Stimulated activated CD8-positive, alpha-beta memory T cell treated with anti-CD3 and anti-CD28 coated beads, Interleukin-7, amount 100 ng/mL, for 24 hours (primary cell): ENCODE measurements at regions not wholly inside any gene's neighbourhood (a gene's known extent, or its start where the extent isn't known, plus 50 kb on each side); places are given as distances from the start of the nearest gene placed in this dataset.
"Not testable (repeated sequence)": the region's sequence is repeated elsewhere in the genome, so short reads cannot be mapped to it uniquely, and the experiment has no call there.

Source experiments
- DNase-seq: peaks from one replicate; pipeline ENCODE4 v3.0.0-alpha.2; 2020; ENCODE audit warnings: low read depth

DNA sequence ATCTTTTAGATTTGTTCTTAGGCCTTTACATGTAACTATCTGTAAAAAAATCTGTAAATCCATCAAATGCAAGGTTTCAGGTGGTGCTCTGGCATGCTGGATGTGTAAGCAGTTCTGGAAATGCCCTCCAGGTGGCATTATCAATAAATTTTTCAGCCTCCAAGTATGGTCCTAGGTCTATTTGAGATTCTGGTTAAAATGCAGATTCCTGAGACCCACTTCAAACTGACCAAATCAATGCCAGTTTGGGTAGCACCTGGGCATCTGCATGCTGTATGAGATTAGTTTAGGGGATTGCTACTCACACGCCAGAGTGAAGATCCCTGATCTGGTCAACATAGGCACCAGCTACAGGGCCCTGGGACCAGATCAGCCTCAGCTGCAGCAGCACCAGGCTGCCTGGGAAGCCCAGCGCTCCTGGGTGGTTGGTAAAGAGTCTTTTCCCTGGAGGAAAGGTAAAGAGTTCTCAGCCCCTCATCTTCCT lies 507.3 kb upstream of the CITED2 start:
- DNase-seq = no peak

DNA sequence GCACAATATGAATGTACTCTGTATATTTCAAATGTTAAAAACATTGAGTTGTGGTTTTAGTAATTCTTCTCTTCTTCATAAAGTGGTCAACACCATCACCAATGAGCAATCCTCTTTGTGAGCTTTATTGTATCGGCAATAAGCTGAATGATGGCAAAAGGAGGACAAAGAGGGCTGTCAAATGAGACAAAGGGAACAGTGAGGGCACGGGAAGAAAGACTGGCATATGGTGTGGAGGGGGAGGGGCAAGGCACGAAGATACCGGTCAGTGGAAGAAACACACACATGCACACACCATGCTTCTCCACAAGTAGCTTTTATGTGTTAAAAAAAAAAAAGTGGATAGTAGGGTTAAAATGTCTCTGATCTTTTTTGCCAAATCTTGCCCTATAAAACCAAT lies 506.8 kb upstream of the CITED2 start:
- DNase-seq = no peak

DNA sequence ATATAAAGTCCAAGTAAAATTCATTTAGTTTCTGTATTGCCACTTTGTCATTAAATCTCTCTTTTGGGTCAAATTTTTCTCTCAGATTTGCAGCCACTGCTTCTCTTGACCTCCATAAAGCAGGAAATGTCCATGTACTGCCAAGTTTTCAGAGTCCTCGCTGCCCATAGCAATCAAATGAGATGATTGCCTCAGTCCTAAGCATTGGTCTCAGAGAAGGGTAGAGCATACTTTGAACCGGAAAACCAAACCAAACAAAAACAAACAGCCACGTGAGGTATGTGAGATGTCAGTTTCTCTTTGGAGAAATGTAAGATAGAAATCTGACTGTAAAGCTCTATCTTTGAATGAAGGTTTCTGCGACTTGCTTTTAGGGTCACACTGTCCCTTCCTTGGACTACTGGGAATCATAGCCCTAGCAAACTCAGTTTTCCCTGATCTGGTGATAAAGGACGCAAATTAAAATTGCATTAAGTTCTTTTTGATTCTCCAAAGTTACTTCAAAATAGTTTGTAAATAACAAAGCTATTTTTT lies 505.4 kb upstream of the CITED2 start:
- no peak for DNase-seq

DNA sequence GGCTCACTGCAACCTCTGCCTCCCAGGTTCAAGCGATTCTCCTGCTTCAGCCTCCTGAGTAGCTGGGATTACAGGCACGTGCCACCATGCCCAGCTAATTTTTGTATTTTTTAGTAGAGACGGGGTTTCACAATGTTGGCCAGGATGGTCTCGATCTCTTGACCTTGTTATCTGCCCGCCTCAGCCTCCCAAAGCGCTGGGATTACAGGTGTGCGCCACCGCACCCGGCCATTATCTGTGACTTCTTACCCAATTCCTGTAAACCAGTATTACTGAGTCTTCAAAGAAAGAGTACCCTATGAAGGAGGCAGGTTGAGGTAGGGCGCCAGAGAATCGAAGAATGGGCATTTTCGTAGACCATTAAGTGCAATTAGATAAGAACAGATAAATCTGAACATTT lies 504.8 kb upstream of the CITED2 start:
- DNase-seq = not testable (repeated sequence)

DNA sequence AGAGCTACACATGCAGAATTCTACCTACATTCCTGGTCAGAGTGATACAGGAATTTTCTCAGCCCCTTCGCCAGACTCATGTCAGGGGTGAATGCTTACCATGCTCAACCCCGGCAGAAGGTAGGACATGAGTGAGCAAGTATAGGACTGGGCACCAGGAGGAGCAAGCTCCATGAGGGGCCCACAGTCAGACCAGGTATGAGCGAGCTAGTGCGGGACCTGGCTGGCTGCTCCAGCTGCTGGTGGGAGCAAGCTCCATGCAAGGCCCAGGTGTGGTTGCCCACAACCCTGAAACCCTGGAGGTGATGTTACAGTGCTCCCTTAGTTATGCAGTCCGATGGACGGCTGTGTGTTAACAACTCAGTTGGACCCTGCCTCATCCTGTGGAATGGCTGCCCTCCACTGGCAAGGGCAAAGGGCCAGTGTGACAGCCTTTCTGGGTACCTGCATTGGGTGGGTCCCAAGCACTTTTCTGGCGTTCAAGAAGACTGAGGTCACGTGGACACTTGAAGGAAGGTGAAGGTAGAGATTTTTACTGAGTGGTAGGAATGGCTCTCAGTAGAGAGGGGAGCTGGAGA lies 503.5 kb upstream of the CITED2 start:
- no peak for DNase-seq

DNA sequence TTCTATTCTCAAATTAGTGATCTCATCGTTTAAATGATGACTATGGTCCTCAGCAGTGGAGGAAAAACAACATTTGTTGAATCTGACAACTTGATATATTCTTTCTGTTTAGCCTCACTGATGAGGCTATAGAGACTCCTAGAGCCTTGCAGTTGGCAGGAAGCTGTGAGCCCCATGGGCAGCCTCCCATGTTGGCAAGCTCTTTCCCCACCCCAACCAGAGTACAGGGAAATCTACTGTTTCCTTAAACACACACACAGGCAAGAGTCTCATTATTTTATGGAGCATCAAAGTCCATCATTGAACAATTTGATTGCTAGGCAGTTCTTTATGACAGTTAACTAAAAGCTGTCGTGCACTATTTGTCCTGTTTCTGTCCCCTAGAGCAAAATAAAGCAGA lies 498.2 kb upstream of the CITED2 start:
- no peak for DNase-seq

DNA sequence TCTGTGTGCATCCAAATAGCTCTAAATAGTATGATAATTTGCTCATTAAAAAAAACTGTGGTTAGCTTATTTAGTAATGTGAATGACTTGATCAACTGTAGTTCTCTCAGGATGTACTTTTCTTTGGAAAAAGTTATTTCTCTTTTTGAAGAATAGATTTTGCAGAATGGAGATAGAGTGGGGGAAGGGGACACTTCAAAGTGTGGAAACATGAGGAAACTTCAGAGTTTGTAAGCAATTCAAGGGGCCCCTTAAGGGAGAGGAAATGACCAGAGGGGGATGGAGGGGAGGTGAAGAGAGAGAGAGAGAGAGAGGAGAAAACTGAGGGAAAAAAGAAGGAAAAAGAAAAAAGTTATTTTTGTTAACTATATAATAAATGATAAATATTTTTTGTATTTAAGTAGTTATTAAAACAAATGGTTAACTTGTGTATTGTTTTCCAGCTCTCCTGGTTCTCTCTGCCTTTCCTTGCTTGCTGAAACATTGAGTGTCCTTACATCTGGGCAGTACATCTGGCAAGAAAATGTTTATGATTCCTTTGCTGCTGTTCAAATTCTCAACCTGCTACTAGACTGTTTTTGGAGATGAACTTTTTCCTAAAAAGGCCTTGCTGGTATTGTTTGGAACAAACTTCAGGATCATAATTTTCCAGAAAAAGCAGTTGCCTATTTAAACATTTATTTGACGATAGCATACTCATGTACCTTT lies 497.5 kb upstream of the CITED2 start:
- no peak for DNase-seq

DNA sequence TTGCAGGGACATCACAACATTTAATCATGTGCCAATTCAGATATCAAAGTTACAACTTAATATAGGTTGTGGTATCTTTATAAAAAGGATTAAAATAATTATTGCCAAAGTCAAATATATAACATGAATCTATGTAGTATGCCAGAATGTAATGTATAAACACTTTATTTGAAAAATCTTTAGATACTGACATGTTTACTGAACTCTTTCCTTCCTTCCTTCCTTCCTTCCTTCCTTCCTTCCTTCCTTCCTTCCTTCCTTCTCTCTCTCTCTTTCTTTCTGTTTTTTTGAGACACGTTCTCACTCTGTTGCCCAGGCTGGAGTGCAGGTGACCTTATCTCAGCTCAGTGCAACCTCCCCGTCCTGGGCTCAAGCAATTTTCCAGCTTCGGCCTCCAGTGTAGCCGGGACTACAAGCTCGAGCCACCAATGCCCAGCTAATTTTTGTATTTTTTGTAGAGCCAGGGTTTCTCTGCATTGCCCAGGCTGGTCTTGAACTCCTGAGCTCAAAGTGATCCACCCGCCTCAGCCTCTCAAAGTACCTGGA lies 496.8 kb upstream of the CITED2 start:
- DNase-seq = no peak

DNA sequence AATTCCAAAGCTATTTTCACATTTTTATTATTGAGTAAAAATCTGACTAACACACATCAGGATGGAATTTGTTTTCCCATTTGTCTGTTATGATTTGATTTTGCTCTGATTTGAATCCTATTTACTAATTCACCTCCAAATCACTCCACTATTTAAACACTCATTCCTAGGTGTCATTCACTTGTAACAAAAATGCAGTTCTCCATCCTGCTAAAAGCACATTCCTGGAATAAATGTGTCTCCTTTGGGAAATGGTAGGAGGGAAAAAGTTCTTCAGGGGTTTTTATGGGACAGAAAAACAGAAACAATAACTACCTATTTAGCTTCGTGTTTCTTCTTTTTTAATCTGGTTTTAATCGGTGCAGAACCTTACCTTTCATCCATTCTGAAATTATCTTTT lies 494.1 kb upstream of the CITED2 start:
- DNase-seq = no peak

DNA sequence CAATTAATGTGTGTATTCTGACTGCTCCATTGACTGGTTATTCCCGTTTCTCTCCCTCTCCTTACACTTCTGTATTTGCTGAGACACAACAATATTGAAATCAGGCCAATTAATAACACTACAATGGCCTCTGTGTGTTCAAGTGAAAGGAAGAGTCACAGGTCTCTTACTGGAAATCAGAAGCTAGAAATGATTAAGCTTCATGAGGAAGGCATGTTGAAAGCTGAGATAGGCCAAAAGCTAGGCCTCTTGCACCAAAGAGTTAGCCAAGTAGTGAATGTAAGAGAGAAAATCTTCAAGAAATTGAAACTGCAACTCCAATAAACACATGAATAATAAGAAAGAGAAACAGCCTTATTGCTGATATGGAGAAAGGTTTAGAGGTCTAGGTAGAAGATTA lies 489.5 kb upstream of the CITED2 start:
- no peak for DNase-seq

DNA sequence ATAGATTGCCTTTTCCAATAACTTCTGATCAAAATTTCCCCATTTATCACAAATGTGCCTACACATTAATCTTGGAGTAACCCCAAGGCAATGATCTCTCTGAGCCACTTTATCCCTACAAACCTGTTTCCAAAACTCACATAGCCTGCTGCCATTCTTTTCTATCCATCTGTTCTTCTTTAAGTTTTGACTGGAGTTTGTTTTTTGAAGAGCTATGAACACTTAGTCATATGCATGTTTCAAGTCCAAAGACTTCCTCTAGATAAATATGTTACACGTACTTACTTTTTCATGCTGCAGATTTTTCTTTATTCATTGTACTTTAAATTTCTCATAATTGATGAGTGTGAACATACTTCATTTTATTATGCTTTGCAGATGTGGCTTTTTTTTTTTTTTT lies 488.9 kb upstream of the CITED2 start:
- no peak for DNase-seq

DNA sequence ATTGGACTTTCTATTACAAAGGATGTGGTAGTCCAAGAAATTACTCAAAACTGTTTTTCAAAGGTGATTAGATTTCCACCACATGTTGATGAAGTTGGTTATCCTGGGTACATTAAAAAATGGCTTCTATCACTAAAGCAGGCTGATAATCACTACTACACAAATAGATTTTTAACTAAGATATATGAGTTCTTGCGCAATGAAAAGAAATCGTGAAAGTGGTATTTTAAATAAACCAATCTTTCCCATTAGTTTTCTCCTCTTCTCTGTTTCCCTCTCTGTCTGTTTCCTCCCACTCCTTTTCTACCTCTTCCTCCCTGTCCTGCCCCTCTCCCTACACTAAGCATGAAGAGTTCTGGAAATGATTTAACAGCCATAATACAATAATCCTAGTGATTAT lies 487.9 kb upstream of the CITED2 start:
- no peak for DNase-seq

DNA sequence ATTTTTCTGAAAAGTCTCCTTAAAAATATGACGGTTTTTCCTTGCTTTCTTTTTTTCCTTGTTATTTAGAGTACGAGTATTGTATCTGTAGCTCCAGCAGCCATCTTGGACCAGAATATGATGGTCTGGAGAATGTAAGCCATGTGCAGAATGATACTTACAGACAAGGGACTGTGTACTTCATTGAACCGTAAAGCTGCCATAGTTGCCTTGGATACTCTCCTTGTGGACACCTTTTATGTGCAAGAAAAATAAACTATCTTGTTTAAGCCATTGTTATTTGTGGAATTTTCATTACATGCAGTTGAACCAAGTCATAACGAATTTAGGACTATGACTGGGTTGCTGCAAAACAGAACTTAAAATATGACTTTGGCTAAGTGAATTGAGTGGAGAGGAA lies 485.8 kb upstream of the CITED2 start:
- no peak for DNase-seq

DNA sequence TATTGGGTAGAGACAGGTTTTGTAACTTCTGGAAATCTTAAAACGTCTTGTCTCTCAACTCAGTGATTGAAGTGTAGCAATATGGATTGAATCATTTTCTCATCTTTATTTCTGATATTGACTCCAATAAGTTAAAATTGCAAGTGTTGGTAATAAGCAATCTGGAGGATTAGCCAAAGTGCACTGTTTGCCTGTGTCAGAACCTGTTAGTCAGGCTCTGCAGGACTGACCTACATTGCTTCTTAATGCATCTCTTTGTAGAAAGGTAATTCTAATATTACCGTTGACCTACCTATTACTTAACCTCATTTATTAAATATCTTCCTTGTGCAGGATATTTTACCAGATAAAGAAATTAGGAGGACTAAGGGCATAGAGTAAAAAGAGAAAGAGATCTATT lies 484.0 kb upstream of the CITED2 start:
- DNase-seq = no peak

DNA sequence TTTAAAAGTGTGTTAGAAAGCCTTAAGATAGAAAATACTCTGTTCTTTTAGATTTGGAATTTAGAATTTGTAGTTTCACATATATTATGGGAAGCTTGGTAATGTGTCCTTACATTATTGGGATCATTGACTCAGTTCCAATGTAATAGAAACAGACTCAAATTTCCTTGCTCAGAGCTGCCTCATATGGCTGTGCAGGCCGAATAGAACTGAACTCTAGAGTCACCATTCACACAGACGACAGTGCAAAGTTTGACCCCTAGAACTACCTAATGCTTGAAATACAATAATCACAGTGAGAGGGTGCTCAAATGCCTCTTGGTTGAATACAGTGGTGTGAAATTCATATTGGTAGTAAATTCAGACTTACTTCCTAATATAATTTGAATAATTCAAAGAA lies 482.7 kb upstream of the CITED2 start:
- no peak for DNase-seq

DNA sequence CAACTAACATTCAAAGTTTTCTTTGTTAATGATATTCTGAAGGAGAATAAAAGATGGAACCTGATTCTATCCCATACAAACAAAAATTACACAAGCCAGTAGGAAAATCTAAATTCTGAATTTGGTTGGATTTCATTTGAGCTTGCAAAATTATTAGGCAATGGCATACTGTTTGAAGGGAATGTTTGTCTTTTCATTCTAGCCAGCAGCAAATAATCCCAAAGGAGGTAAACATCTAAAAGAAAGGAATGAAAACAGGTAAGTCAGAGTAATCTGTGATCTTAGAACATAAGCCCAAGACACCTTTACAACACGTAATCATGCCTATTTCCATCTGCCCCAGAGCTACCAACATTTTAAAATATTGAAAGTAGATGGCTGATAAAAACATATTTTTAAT lies 482.1 kb upstream of the CITED2 start:
- no peak for DNase-seq

DNA sequence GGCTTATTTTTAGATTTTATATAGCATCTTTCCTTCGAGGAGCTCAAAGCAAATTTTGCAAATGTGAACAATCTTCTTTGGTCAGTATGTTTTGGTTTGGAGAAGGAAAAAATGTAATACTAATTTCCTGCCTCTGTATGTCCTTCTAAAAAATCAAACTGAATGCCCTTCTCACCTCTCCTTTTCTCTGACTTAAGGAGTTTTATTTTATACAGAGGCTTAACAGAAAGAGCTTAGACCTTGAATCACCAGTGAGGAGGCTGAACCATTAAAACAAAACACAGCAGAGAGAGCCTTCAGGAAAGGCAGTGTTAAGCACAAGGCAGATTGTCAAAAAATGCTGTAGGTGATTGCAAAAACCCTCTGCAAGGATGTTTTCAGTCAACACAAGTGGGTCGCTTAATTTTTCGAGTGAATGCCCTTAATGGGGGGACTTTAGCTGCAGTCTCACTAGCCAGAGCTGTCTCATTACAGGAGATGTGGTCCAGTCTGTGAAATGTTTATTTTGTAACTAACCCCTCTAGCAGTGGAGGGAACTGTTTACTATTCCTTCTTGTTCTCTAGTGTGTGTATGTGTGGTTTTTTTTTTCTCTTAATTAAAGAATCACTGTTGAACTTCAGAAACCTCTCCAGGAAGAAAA lies 481.3 kb upstream of the CITED2 start:
- no peak for DNase-seq

DNA sequence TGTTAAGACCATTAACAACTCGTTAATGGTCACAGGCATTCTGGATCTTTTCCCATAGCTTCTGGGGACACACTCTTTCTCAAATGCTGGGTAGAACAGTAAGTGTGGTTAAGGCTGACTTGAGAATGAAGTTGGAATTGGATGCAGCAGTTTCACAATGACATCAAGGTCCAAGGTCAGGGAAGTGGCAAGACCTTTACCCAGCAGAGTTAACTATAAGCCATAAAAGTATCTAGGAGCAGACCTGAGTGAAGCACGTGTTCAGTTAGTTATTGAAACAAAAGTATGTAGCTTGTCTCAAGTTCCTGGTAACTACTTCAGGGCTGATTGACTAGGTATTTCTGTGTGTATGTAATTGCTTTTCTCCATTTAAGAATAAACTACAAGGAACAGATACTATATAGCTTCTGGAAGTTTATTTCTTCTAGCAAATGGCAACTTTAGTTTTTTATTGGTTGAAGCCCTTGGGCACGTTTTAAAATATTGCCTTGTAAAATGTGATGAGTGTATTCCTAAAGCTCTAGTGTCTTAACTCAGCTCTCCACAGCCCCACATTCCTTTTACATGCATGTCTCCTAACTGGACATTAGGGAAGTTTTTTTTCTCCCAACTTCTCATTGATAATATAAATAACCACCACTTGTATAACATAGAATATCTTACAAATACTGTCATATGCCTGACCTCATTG lies 479.0 kb upstream of the CITED2 start:
- no peak for DNase-seq

DNA sequence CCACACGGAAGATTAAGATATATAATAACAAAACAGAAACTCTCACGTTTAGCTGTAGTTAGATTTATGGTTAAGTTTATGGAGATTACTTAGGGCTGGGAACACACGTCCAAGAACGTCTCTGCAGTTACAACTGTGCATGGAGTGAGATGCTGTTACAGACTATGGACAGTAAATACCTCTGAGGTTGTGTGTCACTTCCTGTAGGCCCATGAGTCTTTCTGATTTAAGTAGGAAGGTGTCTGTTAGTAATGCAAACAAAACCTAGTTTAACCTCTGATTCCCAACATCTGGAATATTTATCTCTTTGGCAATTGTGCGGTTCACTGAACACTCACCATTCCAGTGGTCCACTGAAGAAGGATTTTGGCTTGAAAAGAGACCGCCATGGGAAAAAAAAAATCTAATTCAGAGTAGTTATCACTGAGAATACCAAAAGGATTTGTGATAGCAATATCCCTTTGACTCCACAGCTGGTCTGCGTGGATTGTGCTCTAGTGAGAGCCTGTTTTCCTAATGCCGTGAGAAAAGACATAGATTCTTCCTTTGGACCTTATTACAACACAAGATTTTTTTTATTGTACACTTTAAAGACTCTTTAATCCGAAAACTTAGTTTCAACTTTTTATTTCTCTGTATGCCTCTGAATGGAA lies 478.2 kb upstream of the CITED2 start:
- DNase-seq = no peak

DNA sequence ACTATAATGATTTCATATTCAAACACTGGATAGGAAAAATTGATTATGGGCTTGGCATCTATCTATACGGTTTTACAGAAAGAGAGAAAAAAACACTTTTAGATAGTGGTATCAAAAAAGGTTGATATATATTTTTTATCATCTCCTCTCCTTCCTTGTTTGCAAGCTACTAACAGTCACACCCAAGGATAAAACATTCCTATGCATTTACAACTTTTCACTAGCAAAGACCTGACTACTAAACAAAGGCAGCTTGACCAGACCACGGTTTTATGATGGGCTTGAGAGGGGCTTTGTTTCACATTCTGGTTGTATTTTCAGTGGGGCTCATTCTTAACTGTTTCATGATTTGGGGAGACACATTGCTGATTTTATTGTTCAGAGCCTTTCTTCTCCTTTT lies 477.6 kb upstream of the CITED2 start:
- DNase-seq = no peak

DNA sequence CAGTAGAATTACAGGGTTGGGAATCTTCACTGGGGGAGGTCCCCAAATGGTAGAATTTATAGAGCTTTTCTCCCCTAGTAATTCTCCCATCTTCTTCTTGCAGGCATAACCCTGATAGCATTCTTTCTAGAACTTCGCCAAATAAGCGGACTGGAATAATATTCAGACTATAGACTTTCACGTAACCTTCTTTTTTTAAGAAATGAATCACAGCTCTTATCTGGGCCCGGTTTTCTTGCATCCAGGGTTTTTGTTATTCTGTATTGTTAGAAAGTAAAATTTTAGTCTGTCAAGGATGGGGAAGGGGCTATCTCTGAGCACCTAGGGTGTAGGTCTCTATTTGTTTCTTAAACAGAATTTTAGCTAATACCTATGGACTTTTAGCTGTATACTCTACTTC lies 476.8 kb upstream of the CITED2 start:
- DNase-seq = no peak

DNA sequence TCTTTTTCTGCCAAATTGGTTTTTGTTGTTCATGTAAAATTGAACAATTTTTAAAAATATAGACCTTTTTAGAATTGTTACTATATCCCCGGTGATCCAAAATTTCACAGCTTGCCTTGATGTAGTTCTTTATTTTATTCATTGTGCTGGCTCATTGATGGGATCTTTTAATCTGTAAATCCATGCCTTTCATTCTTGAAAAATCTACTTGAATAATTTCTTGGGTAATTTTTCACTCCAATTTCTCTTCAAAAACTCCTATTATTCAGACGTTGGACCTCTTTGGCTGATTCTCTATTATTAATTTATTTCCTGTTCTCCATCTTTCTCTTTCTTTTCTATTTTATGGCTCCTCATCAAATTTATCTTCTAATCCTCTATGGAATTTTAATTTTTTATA lies 476.1 kb upstream of the CITED2 start:
- DNase-seq = no peak
